ACHN (cell line): ENCODE measurements at regions not wholly inside any gene's neighbourhood (a gene's known extent, or its start where the extent isn't known, plus 50 kb on each side); places are given as distances from the start of the nearest gene placed in this dataset.
"Not testable (repeated sequence)": the region's sequence is repeated elsewhere in the genome, so short reads cannot be mapped to it uniquely, and the experiment has no call there.

Experiments
- DNase-seq: peaks from one replicate; pipeline ENCODE4 v3.0.0-alpha.2; 2015
- in situ Hi-C: cut with HindIII; loops from 2 replicates; pipeline ENCODE4 v1.10.0; 2017; ENCODE audit warnings: low sequenced_read_pairs, low pct_ligation_motif_present, low pct_unique_long_range_greater_than_20kb

- DNase-seq: no peak
- in situ Hi-C loops: no loop called here
Measured at GRCh38 chr9:124084087-124084486, 72.5 kb downstream of the LHX2 start.

- in situ Hi-C loops: no loop called here
- DNase-seq: no peak
Measured at GRCh38 chr9:124087226-124087625, 75.7 kb downstream of the LHX2 start.

- in situ Hi-C loops: no loop called here
- DNase-seq: no peak
Measured at GRCh38 chr9:124088476-124088837, 76.9 kb downstream of the LHX2 start.

- in situ Hi-C loops, DNase-seq: not testable (repeated sequence)
Measured at GRCh38 chr9:124089631-124090488, 78.3 kb downstream of the LHX2 start.

- no peak for DNase-seq
- in situ Hi-C loops: no loop called here
Measured at GRCh38 chr9:124098141-124098905, 86.8 kb downstream of the LHX2 start.

- in situ Hi-C loops: loop anchor here (25.0 kb wide), 1 partner anchor 287 kb away; no protein-coding TSS in a partner anchor
- no peak for DNase-seq
Measured at GRCh38 chr9:124099860-124100259, 88.3 kb downstream of the LHX2 start.

GRCh38 chr9:124101215-124101968 lies 89.8 kb downstream of the LHX2 start:
- DNase-seq: no peak
- in situ Hi-C loops: loop anchor here (25.0 kb wide), 1 partner anchor 286 kb away; no protein-coding TSS in a partner anchor

- in situ Hi-C loops: loop anchor here (25.0 kb wide), 1 partner anchor 285 kb away; no protein-coding TSS in a partner anchor
- no peak for DNase-seq
Measured at GRCh38 chr9:124101969-124102345, 90.4 kb downstream of the LHX2 start.

GRCh38 chr9:124102363-124102762 lies 90.8 kb downstream of the LHX2 start:
- DNase-seq: no peak
- in situ Hi-C loops: loop anchor here (25.0 kb wide), 1 partner anchor 285 kb away; no protein-coding TSS in a partner anchor

- in situ Hi-C loops: loop anchor here (25.0 kb wide), 1 partner anchor 282 kb away; no protein-coding TSS in a partner anchor
- DNase-seq: no peak
Measured at GRCh38 chr9:124105266-124105665, 93.7 kb downstream of the LHX2 start.

- in situ Hi-C loops: loop anchor here (25.0 kb wide), 1 partner anchor 279 kb away; no protein-coding TSS in a partner anchor
Measured at GRCh38 chr9:124108216-124108615, 96.6 kb downstream of the LHX2 start.

GRCh38 chr9:124110307-124110915 lies 98.8 kb downstream of the LHX2 start:
- DNase-seq: peak; percentile 68
- in situ Hi-C loops: loop anchor here (25.0 kb wide), 1 partner anchor 277 kb away; no protein-coding TSS in a partner anchor

More at GRCh38 chr9:124108216-124108615, 96.6 kb downstream of the LHX2 start:
- DNase-seq: no peak

GRCh38 chr9:124116683-124117363 lies 105.3 kb downstream of the LHX2 start:
- DNase-seq: no peak
- in situ Hi-C loops: loop anchor here (25.0 kb wide), 1 partner anchor 270 kb away; no protein-coding TSS in a partner anchor

- no peak for DNase-seq
- in situ Hi-C loops: loop anchor here (25.0 kb wide), 1 partner anchor 268 kb away; no protein-coding TSS in a partner anchor
Measured at GRCh38 chr9:124118894-124119293, 107.3 kb downstream of the LHX2 start.

GRCh38 chr9:124120272-124120671 lies 108.7 kb downstream of the LHX2 start:
- no peak for DNase-seq
- in situ Hi-C loops: loop anchor here (25.0 kb wide), 1 partner anchor 267 kb away; no protein-coding TSS in a partner anchor

- DNase-seq: no peak
- in situ Hi-C loops: loop anchor here (25.0 kb wide), 1 partner anchor 266 kb away; no protein-coding TSS in a partner anchor
Measured at GRCh38 chr9:124121725-124122124, 110.2 kb downstream of the LHX2 start.

GRCh38 chr9:124122321-124122720 lies 110.8 kb downstream of the LHX2 start:
- in situ Hi-C loops: loop anchor here (25.0 kb wide), 1 partner anchor 265 kb away; no protein-coding TSS in a partner anchor

More at GRCh38 chr9:124122321-124122720, 110.8 kb downstream of the LHX2 start:
- no peak for DNase-seq
